SK-N-DZ (cell line): ENCODE measurements at regions not wholly inside any gene's neighbourhood (a gene's known extent, or its start where the extent isn't known, plus 50 kb on each side); places are given as distances from the start of the nearest gene placed in this dataset.

Experiments
- DNase-seq: peaks from one replicate; pipeline ENCODE4 v3.0.0-alpha.2; 2015; ENCODE audit warnings: low spot score

- no peak for DNase-seq
Observed at GRCh38 chr15:97259943-97260342, 700.6 kb upstream of the ARRDC4 start.

GRCh38 chr15:97301166-97301565 lies 659.3 kb upstream of the ARRDC4 start:
- DNase-seq, result no peak

GRCh38 chr15:97316362-97316761 lies 644.1 kb upstream of the ARRDC4 start:
- DNase-seq, result no peak

GRCh38 chr15:97317163-97317562 lies 643.3 kb upstream of the ARRDC4 start:
- no peak for DNase-seq

GRCh38 chr15:97319291-97319690 lies 641.2 kb upstream of the ARRDC4 start:
- no peak for DNase-seq

GRCh38 chr15:97346221-97346620 lies 614.3 kb upstream of the ARRDC4 start:
- no peak for DNase-seq

GRCh38 chr15:97350813-97351212 lies 609.7 kb upstream of the ARRDC4 start:
- DNase-seq, result no peak

GRCh38 chr15:97383516-97383915 lies 577.0 kb upstream of the ARRDC4 start:
- DNase-seq, result no peak

- no peak for DNase-seq
Observed at GRCh38 chr15:97386940-97387339, 573.6 kb upstream of the ARRDC4 start.

- DNase-seq, result no peak
Observed at GRCh38 chr15:97401195-97401594, 559.3 kb upstream of the ARRDC4 start.

- no peak for DNase-seq
Observed at GRCh38 chr15:97401970-97402369, 558.5 kb upstream of the ARRDC4 start.

- no peak for DNase-seq
Observed at GRCh38 chr15:97406841-97407240, 553.7 kb upstream of the ARRDC4 start.

- no peak for DNase-seq
Observed at GRCh38 chr15:97410897-97411575, 549.5 kb upstream of the ARRDC4 start.

- no peak for DNase-seq
Observed at GRCh38 chr15:97420130-97420529, 540.4 kb upstream of the ARRDC4 start.

- no peak for DNase-seq
Observed at GRCh38 chr15:97425596-97425995, 534.9 kb upstream of the ARRDC4 start.

GRCh38 chr15:97443101-97443500 lies 517.4 kb upstream of the ARRDC4 start:
- no peak for DNase-seq

GRCh38 chr15:97446138-97446537 lies 514.4 kb upstream of the ARRDC4 start:
- DNase-seq, result peak; percentile 23

- DNase-seq, result no peak
Observed at GRCh38 chr15:97456521-97457202, 503.8 kb upstream of the ARRDC4 start.

GRCh38 chr15:97457203-97457847 lies 503.2 kb upstream of the ARRDC4 start:
- DNase-seq, result no peak

- DNase-seq, result no peak
Observed at GRCh38 chr15:97459771-97460170, 500.7 kb upstream of the ARRDC4 start.

- DNase-seq, result no peak
Observed at GRCh38 chr15:97461226-97461625, 499.3 kb upstream of the ARRDC4 start.

- no peak for DNase-seq
Observed at GRCh38 chr15:97463696-97464095, 496.8 kb upstream of the ARRDC4 start.

- DNase-seq, result no peak
Observed at GRCh38 chr15:97470417-97470816, 490.1 kb upstream of the ARRDC4 start.
